GM23248 (cell line): ENCODE measurements at regions not wholly inside any gene's neighbourhood (a gene's known extent, or its start where the extent isn't known, plus 50 kb on each side); places are given as distances from the start of the nearest gene placed in this dataset.

ENCODE experiments used
- DNase-seq: peaks from one replicate; pipeline ENCODE4 v3.0.0-alpha.2; 2015
- H2AFZ ChIP-seq: fragments of 200-600 bp; sonication (generic); 2 replicates; pipeline ENCODE4 v1.6.1; 2016; ENCODE audit warnings: antibody characterized with exemption
- H3F3A ChIP-seq: fragments of 200-600 bp; sonication (generic); 2 replicates; pipeline ENCODE4 v1.6.1; 2016; ENCODE audit warnings: mild to moderate bottlenecking, antibody characterized with exemption, mixed run types; ENCODE audit not compliant: insufficient read depth
- H3K27ac ChIP-seq: fragments of 200-600 bp; sonication (generic); 2 replicates; pipeline ENCODE4 v1.5.1; 2016; ENCODE audit warnings: mild to moderate bottlenecking
- H3K27me3 ChIP-seq: fragments of 200-600 bp; sonication (generic); replicated peaks from 2 replicates; pipeline ENCODE4 v1.6.1; 2016; ENCODE audit warnings: mild to moderate bottlenecking; ENCODE audit not compliant: insufficient read depth
- H3K36me3 ChIP-seq: fragments of 200-600 bp; sonication (generic); 2 replicates; pipeline ENCODE4 v1.6.1; 2016; ENCODE audit warnings: low read depth, mild to moderate bottlenecking
- H3K4me1 ChIP-seq: fragments of 200-600 bp; sonication (generic); 2 replicates; pipeline ENCODE4 v1.6.1; 2016; ENCODE audit warnings: mild to moderate bottlenecking; ENCODE audit not compliant: insufficient read depth
- H3K4me2 ChIP-seq: fragments of 200-600 bp; sonication (generic); one replicate; pipeline ENCODE4 v1.6.1; 2016; ENCODE audit warnings: mild to moderate bottlenecking; ENCODE audit not compliant: unreplicated experiment
- H3K4me3 ChIP-seq: fragments of 200-600 bp; sonication (generic); 2 replicates; pipeline ENCODE4 v1.5.1; 2016; ENCODE audit warnings: mild to moderate bottlenecking
- H3K79me2 ChIP-seq: fragments of 200-600 bp; sonication (generic); 2 replicates; pipeline ENCODE4 v1.6.1; 2016; ENCODE audit warnings: mild to moderate bottlenecking; ENCODE audit not compliant: insufficient read depth
- H3K9ac ChIP-seq: fragments of 200-600 bp; sonication (generic); 2 replicates; pipeline ENCODE4 v1.6.1; 2016; ENCODE audit warnings: mild to moderate bottlenecking
- H3K9me2 ChIP-seq: fragments of 200-600 bp; sonication (generic); 2 replicates; pipeline ENCODE4 v1.6.1; 2016; ENCODE audit warnings: mixed run types, mild to moderate bottlenecking, moderate library complexity; ENCODE audit not compliant: insufficient read depth
- H3K9me3 ChIP-seq: fragments of 200-600 bp; sonication (generic); one replicate; pipeline ENCODE4 v1.6.1; 2017; ENCODE audit warnings: low read depth
- H4K20me1 ChIP-seq: fragments of 200-600 bp; sonication (generic); 2 replicates; pipeline ENCODE4 v1.6.0; 2016; ENCODE audit not compliant: insufficient read depth
- EZH2 ChIP-seq: fragments of 200-600 bp; sonication (generic); IDR thresholded peaks from 2 replicates; pipeline ENCODE4 v1.6.1; 2018; ENCODE audit warnings: antibody characterized with exemption, mild to moderate bottlenecking; ENCODE audit not compliant: insufficient read depth, poor library complexity, severe bottlenecking
- EZH2phosphoT487 ChIP-seq: fragments of 200-600 bp; sonication (generic); IDR thresholded peaks from 2 replicates; pipeline ENCODE4 v1.6.1; 2018; ENCODE audit warnings: antibody characterized with exemption, moderate library complexity, mild to moderate bottlenecking, low read depth; ENCODE audit not compliant: insufficient read depth
- WGBS, 2 experiments: methylation state at CpG; one replicate each; pipeline ENCODE4 v1.1.6; 2015 to 2017; ENCODE audit warnings: low lambda C conversion rate in 2 of 2, low coverage in 1 of 2; ENCODE audit errors: missing lambda C conversion rate in 2 of 2; 5-methylcytosine and 5-hydroxymethylcytosine counted together
- in situ Hi-C: fragments of 300-500 bp; cut with MboI; formaldehyde crosslinking; loops from 2 replicates; pipeline ENCODE4 v1.15.0; 2020

- DNase-seq, result peak; percentile 81
- Histone ChIP-seq H3K79me2 (no peaks in the 10 kb centered on the region), H3K36me3 (no peaks in the 10 kb centered on the region), H3K27ac (peak overlapping the region; percentile 78), H3K9ac (0 out of 2 replicates have a peak overlapping the region, but pooled peaks have one; percentile 3), H3K4me3 (no peak overlapping the region), H3K4me1 (peaks cover 28% of the 10 kb centered on the region), H3F3A (peaks cover 25% of the 10 kb centered on the region), H4K20me1 (no peaks in the 10 kb centered on the region), H3K27me3 (no peaks in the 10 kb centered on the region), H3K9me2 (no peaks in the 10 kb centered on the region), H3K9me3 (no peaks in the 10 kb centered on the region), H2AFZ (peak overlapping the region; percentile 43), H3K4me2 (peak overlapping the region; percentile 37)
- in situ Hi-C loops, result no loop called here
- TF ChIP-seq EZH2phosphoT487 (no peak), EZH2 (no peak)
These were observed 468.0 kb downstream of the FUT8 start for GRCh38 chr14:65880507-65880906.

GRCh38 chr14:65881642-65882041 lies 469.1 kb downstream of the FUT8 start:
- Histone ChIP-seq H3F3A (peaks cover 25% of the 10 kb centered on the region), H3K4me2 (no peak overlapping the region), H3K79me2 (no peaks in the 10 kb centered on the region), H3K27ac (no peak overlapping the region), H4K20me1 (no peaks in the 10 kb centered on the region), H3K9ac (no peak overlapping the region), H3K9me2 (no peaks in the 10 kb centered on the region), H3K4me1 (peaks cover 23% of the 10 kb centered on the region), H3K27me3 (no peaks in the 10 kb centered on the region), H3K4me3 (no peak overlapping the region), H2AFZ (no peak overlapping the region), H3K9me3 (no peaks in the 10 kb centered on the region), H3K36me3 (no peaks in the 10 kb centered on the region)
- no peak for DNase-seq
- in situ Hi-C loops, result no loop called here
- TF ChIP-seq EZH2phosphoT487 (no peak), EZH2 (no peak)

GRCh38 chr14:65888677-65889076 lies 476.1 kb downstream of the FUT8 start:
- Histone ChIP-seq H3K4me1 (no peaks in the 10 kb centered on the region), H3K79me2 (no peaks in the 10 kb centered on the region), H3K9me2 (no peaks in the 10 kb centered on the region), H3K27ac (no peak overlapping the region), H3K36me3 (no peaks in the 10 kb centered on the region), H3K27me3 (peaks cover 3% of the 10 kb centered on the region; the same call in 1 of the 2 replicates), H3K4me2 (no peak overlapping the region), H3K9ac (no peak overlapping the region), H2AFZ (no peak overlapping the region), H3F3A (no peaks in the 10 kb centered on the region), H3K9me3 (no peaks in the 10 kb centered on the region), H3K4me3 (no peak overlapping the region), H4K20me1 (no peaks in the 10 kb centered on the region)
- no peak for TF ChIP-seq EZH2
- no peak for TF ChIP-seq EZH2phosphoT487
- DNase-seq, result no peak
- in situ Hi-C loops, result no loop called here
- 43 to 45% methylated on average over 3 of the region's 3 CpGs for WGBS, 2 experiments

- in situ Hi-C loops, result no loop called here
- Histone ChIP-seq H3K27ac (no peak overlapping the region), H3K9me2 (no peaks in the 10 kb centered on the region), H3K36me3 (no peaks in the 10 kb centered on the region), H3K4me2 (no peak overlapping the region), H3F3A (no peaks in the 10 kb centered on the region), H3K4me1 (no peaks in the 10 kb centered on the region), H4K20me1 (no peaks in the 10 kb centered on the region), H3K79me2 (no peaks in the 10 kb centered on the region), H3K27me3 (peaks cover 3% of the 10 kb centered on the region; the same call in 1 of the 2 replicates), H2AFZ (no peak overlapping the region), H3K9me3 (no peaks in the 10 kb centered on the region), H3K4me3 (no peak overlapping the region), H3K9ac (no peak overlapping the region)
- TF ChIP-seq EZH2phosphoT487 (no peak), EZH2 (no peak)
- DNase-seq, result no peak
- 69 to 77% methylated on average over 7 of the region's 7 CpGs for WGBS, 2 experiments
These were observed 479.8 kb downstream of the FUT8 start for GRCh38 chr14:65892315-65892714.

GRCh38 chr14:65900164-65900563 lies 487.6 kb downstream of the FUT8 start:
- Histone ChIP-seq H3K4me2 (no peak overlapping the region), H3K36me3 (no peaks in the 10 kb centered on the region), H3K27ac (no peak overlapping the region), H3F3A (no peaks in the 10 kb centered on the region), H3K9me2 (no peaks in the 10 kb centered on the region), H3K4me1 (no peaks in the 10 kb centered on the region), H3K9me3 (no peaks in the 10 kb centered on the region), H3K79me2 (no peaks in the 10 kb centered on the region), H3K4me3 (no peak overlapping the region), H4K20me1 (no peaks in the 10 kb centered on the region), H2AFZ (no peak overlapping the region), H3K27me3 (no peaks in the 10 kb centered on the region), H3K9ac (no peak overlapping the region)
- 24 to 29% methylated on average over 2 of the region's 2 CpGs for WGBS, 2 experiments
- DNase-seq, result no peak
- TF ChIP-seq EZH2 (no peak), EZH2phosphoT487 (no peak)
- in situ Hi-C loops, result no loop called here
